Spleen (tissue), 11 donors: ENCODE measurements at regions not wholly inside any gene's neighbourhood (a gene's known extent, or its start where the extent isn't known, plus 50 kb on each side); places are given as distances from the start of the nearest gene placed in this dataset.

Source experiments
- DNase-seq: peaks from one replicate; pipeline ENCODE4 v3.0.0-alpha.2; 2020
- H3K27ac ChIP-seq, 8 donors: fragments of 200-600 bp; sonication (generic) in 7 of 8; 1 replicate in 4 of 8; 2 replicates in 4 of 8; pipeline versions ENCODE4 v1.5.0 to v1.8.0; 2016 to 2021; ENCODE audit warnings: inconsistent platforms in 4 of 8, mild to moderate bottlenecking in 4 of 8, moderate library complexity in 1 of 8
- H3K27me3 ChIP-seq, 7 donors: fragments of 200-600 bp; sonication (generic) in 6 of 7; replicated peaks in 1 of 7; 1 replicate in 4 of 7; 2 replicates in 3 of 7; pipeline versions ENCODE4 v1.5.0 to v1.8.0; 2016 to 2021; ENCODE audit warnings: inconsistent platforms in 3 of 7, mild to moderate bottlenecking in 1 of 7
- H3K36me3 ChIP-seq, 6 donors: fragments of 200-600 bp; sonication (generic) in 5 of 6; 1 replicate in 4 of 6; 2 replicates in 2 of 6; pipeline versions ENCODE4 v1.5.0 to v1.8.0; 2016 to 2021; ENCODE audit warnings: inconsistent platforms in 2 of 6
- H3K4me1 ChIP-seq, 6 donors: fragments of 200-600 bp; sonication (generic) in 5 of 6; 1 replicate in 3 of 6; 2 replicates in 3 of 6; pipeline versions ENCODE4 v1.5.0 to v1.8.0; 2016 to 2021; ENCODE audit warnings: inconsistent platforms in 3 of 6
- H3K4me3 ChIP-seq, 8 donors: fragments of 200-600 bp; sonication (generic) in 7 of 8; 1 replicate in 4 of 8; 2 replicates in 4 of 8; pipeline versions ENCODE4 v1.5.0 to v1.8.0; 2016 to 2021; ENCODE audit warnings: inconsistent platforms in 4 of 8, mild to moderate bottlenecking in 4 of 8, moderate library complexity in 2 of 8
- H3K9me3 ChIP-seq, 8 donors: fragments of 200-600 bp; sonication (generic) in 7 of 8; 1 replicate in 4 of 8; 2 replicates in 4 of 8; pipeline versions ENCODE4 v1.5.0 to v1.8.0; 2016 to 2021; ENCODE audit warnings: inconsistent platforms in 4 of 8
- POLR2A ChIP-seq, 3 donors: fragments of 450-650 bp; IDR thresholded peaks; one replicate each; pipeline ENCODE4 v1.5.1; 2017; ENCODE audit warnings: antibody characterized with exemption in 3 of 3, mild to moderate bottlenecking in 1 of 3
- POLR2AphosphoS5 ChIP-seq, 3 donors: sonication (generic); formaldehyde crosslinking; IDR thresholded peaks; one replicate each; pipeline ENCODE4 v1.5.1; 2017; ENCODE audit warnings: antibody characterized with exemption in 3 of 3
- WGBS, 5 donors: extraction: QIAGEN DNeasy Blood & Tissue Kit in 3 of 5; methylation state at CpG; one replicate each; pipeline versions ENCODE4 v1.1.5 to v1.1.7; 2013 to 2018; 5-methylcytosine and 5-hydroxymethylcytosine counted together
- intact Hi-C: fragments of 100-400 bp; cut with DNase I; formaldehyde crosslinking; loops from one replicate; pipeline ENCODE4 v1.15.0; 2023; ENCODE audit warnings: low total_unique reads
- TF ChIP-seq, protein P1 (sequence below), 11 experiments: fragments of 200-600 bp in 7 of 11; fragments of 450-650 bp in 4 of 11; sonication (generic) in 4 of 11; IDR thresholded peaks in 8 of 11; conservative IDR thresholded peaks in 3 of 11; 1 replicate in 7 of 11; 2 replicates in 4 of 11; pipeline versions ENCODE4 v1.4.0 to v1.8.0; 2016 to 2021; ENCODE audit warnings: antibody characterized with exemption in 11 of 11, inconsistent platforms in 4 of 11, mild to moderate bottlenecking in 1 of 11
- donor health status: healthy with polysubstance abuse.
- donor health status: DM: no; HTN: no; CAD: no; lungs with moderate emphysema.
- donor health status: DM: no; HTN: no; CAD: no.
- donor health status: Bipolar disorder and iron deficiency.
- donor health status: healthy.
- donor health status: DM: no; HTN: no; CAD: no.
- donor health status: DM: yes; HTN: yes; CAD: no.

DNA sequence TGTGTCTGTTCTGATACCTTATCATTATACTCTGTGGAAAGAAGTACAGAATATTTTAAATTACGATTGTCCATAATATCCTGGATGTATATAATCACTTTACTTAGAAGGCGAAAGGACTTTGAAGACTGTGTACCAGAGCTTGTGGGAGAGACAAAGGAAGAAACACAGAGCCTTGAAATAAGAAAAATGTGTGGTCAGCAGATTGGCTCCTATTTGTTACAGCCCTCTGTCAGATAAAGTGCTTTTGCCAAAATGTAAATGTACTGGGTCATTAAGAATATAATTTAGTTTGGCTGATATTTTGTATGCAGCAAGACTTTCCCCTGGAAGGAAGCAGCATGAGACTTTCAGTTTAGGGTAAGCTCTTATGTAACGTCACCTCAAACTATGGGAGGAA lies 443.1 kb downstream of the CCDC85A start:
- 72 to 85% (median 77%) methylated on average over 3 of the region's 3 CpGs for WGBS, 5 donors
- Histone ChIP-seq H3K4me3 (no peak overlapping the region), H3K4me1 (no peaks in the 10 kb centered on the region), H3K9me3 (peaks cover 0 to 5% (median under 1%) of the 10 kb centered on the region in 8 donors), H3K36me3 (no peaks in the 10 kb centered on the region), H3K27me3 (no peaks in the 10 kb centered on the region), H3K27ac (no peak overlapping the region)
- intact Hi-C loops: no loop called here
- TF ChIP-seq POLR2A (IDR thresholded peaks at IDR 0.05): no peak
- TF ChIP-seq POLR2AphosphoS5 (IDR thresholded peaks at IDR 0.05): no peak
- TF ChIP-seq, protein P1, sequence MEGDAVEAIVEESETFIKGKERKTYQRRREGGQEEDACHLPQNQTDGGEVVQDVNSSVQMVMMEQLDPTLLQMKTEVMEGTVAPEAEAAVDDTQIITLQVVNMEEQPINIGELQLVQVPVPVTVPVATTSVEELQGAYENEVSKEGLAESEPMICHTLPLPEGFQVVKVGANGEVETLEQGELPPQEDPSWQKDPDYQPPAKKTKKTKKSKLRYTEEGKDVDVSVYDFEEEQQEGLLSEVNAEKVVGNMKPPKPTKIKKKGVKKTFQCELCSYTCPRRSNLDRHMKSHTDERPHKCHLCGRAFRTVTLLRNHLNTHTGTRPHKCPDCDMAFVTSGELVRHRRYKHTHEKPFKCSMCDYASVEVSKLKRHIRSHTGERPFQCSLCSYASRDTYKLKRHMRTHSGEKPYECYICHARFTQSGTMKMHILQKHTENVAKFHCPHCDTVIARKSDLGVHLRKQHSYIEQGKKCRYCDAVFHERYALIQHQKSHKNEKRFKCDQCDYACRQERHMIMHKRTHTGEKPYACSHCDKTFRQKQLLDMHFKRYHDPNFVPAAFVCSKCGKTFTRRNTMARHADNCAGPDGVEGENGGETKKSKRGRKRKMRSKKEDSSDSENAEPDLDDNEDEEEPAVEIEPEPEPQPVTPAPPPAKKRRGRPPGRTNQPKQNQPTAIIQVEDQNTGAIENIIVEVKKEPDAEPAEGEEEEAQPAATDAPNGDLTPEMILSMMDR (IDR thresholded peaks at IDR 0.05 in 8 of 11, conservative IDR thresholded peaks at IDR 0.05 in 3 of 11): no peak
- DNase-seq: no peak

DNA sequence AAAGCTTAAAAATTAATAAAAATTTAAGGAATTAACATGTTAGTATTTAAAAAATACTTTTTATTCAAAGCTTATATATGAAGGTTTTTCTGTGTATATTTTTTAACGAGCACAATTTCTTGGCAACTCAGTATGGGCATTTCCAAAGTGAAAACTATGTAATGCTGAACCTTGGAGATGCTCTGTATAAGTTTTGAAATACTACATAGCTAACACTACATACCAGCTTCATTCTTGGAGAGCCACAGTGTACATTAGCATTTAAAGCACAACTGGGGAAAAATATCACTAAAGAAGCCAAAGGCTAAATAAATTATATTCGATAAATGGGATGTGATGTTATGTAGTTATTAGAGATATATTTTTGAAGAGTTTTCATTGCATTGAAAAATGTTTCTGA lies 446.5 kb downstream of the CCDC85A start:
- H3K4me3 ChIP-seq: no peak overlapping the region
- no peak for DNase-seq
- H3K27me3 ChIP-seq: no peaks in the 10 kb centered on the region
- no peaks in the 10 kb centered on the region for H3K36me3 ChIP-seq
- H3K27ac ChIP-seq: no peak overlapping the region
- H3K9me3 ChIP-seq: peaks cover 0 to 8% (median 0%) of the 10 kb centered on the region in 8 donors
- WGBS, 5 donors: 75 to 88% (median 82%) methylated on average over 2 of the region's 2 CpGs
- H3K4me1 ChIP-seq: no peaks in the 10 kb centered on the region
- TF ChIP-seq POLR2AphosphoS5 (IDR thresholded peaks at IDR 0.05): no peak
- TF ChIP-seq, protein P1 (IDR thresholded peaks at IDR 0.05 in 8 of 11, conservative IDR thresholded peaks at IDR 0.05 in 3 of 11): no peak
- no peak for TF ChIP-seq POLR2A (IDR thresholded peaks at IDR 0.05)
- intact Hi-C loops: no loop called here

DNA sequence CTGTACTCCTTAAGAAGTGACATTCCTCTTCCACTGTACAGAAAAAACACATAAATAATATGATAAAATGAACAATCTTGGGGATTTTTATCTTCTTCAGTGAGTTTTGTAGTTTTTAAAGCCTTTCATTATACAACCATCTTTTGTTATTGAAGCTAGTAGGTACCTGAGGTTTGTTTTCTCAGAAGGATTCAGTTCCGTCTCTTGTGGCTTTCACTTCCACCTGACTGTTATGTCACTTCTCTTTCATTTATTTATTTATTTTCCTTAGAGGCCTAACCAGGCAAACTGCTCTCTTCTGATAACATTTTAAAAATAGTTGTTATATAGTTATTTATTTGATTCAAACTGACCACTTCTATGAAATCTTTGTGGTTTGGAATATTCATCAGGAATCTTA lies 464.2 kb downstream of the CCDC85A start:
- H3K9me3 ChIP-seq: no peaks in the 10 kb centered on the region
- H3K36me3 ChIP-seq: no peaks in the 10 kb centered on the region
- TF ChIP-seq, protein P1 (IDR thresholded peaks at IDR 0.05 in 8 of 11, conservative IDR thresholded peaks at IDR 0.05 in 3 of 11): no peak
- TF ChIP-seq POLR2AphosphoS5 (IDR thresholded peaks at IDR 0.05) (no peak), POLR2A (IDR thresholded peaks at IDR 0.05) (no peak)
- no peak overlapping the region for H3K4me3 ChIP-seq
- no peak for DNase-seq
- intact Hi-C loops: no loop called here
- H3K27me3 ChIP-seq: no peaks in the 10 kb centered on the region
- no peak overlapping the region for H3K27ac ChIP-seq
- no peaks in the 10 kb centered on the region for H3K4me1 ChIP-seq
- WGBS, 5 donors: 54 to 68% (median 61%) methylated on average over 1 of the region's 1 CpG

DNA sequence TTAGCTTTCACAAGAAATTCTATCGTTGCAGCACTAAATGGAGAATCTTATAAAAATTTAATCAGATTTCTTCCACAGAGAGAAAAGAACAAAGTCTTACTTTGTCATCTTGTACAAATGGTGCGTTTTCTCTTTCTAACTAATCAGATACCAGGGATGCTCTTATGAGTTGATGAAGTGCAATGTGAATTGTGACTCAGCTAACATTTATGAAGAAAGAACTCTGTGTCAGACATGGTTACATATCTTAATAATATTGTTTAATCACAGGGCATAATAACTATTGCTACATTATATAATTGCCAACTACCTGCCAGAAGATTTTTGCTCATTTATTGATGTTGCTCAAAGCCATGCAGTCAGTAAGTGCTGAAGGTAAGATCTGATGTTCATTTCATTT lies 465.0 kb downstream of the CCDC85A start:
- no peak overlapping the region for H3K27ac ChIP-seq
- intact Hi-C loops: no loop called here
- no peak overlapping the region for H3K4me3 ChIP-seq
- H3K4me1 ChIP-seq: no peaks in the 10 kb centered on the region
- WGBS, 5 donors: 72 to 82% (median 77%) methylated on average over 2 of the region's 2 CpGs
- no peaks in the 10 kb centered on the region for H3K9me3 ChIP-seq
- H3K36me3 ChIP-seq: no peaks in the 10 kb centered on the region
- H3K27me3 ChIP-seq: no peaks in the 10 kb centered on the region
- TF ChIP-seq POLR2AphosphoS5 (IDR thresholded peaks at IDR 0.05) (no peak), POLR2A (IDR thresholded peaks at IDR 0.05) (no peak)
- TF ChIP-seq, protein P1 (IDR thresholded peaks at IDR 0.05 in 8 of 11, conservative IDR thresholded peaks at IDR 0.05 in 3 of 11): no peak
- DNase-seq: no peak
